GM19372 (cell line): ENCODE measurements at regions not wholly inside any gene's neighbourhood (a gene's known extent, or its start where the extent isn't known, plus 50 kb on each side); places are given as distances from the start of the nearest gene placed in this dataset.

ENCODE experiments used
- ATAC-seq: cut with Tn5 transposase; IDR thresholded peaks from one replicate; pipeline ENCODE4 v1.9.1; 2021; ENCODE audit warnings: mild to moderate bottlenecking, low read depth, moderate library complexity; ENCODE audit not compliant: unreplicated experiment

- ATAC-seq, result no peak
These were observed 160.6 kb upstream of the COL21A1 start for GRCh38 chr6:56407883-56408410.

GRCh38 chr6:56406276-56407269 is 159.2 kb upstream of the COL21A1 start:
- peak; percentile 57 for ATAC-seq

GRCh38 chr6:56404599-56404998 is 157.2 kb upstream of the COL21A1 start:
- no peak for ATAC-seq

- no peak for ATAC-seq
These were observed 156.4 kb upstream of the COL21A1 start for GRCh38 chr6:56403745-56404144.

GRCh38 chr6:56401477-56402070 is 154.2 kb upstream of the COL21A1 start:
- ATAC-seq, result no peak

GRCh38 chr6:56400273-56400672 is 152.9 kb upstream of the COL21A1 start:
- ATAC-seq, result no peak

DNA sequence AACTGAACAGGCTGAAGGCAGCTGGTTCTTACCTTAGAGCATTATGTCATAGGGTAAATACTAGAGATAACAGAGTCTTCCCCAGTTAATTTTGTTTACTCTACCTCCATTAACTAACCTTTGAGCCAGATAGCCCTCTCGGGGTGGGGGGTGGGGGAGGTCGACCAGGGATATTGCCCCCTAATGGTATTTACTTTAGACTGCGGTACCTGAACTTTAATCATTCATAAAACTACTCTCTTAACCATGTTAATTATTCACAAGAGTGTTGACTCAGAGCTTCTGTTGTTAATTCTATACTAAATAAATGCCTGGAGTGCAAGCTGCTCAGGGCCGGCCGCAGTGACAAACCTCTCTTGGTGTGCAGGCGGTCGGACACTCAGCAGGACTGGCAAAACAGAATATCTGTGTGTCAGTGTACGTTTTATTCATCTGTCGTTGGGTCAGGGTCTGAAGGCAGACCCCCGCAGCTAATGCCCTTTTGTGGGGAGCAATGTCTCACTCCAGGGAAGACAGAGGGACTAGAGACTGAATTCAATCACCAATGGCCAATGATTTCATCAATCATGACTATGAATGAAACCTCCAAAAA is 152.4 kb upstream of the COL21A1 start:
- ATAC-seq, result no peak

- no peak for ATAC-seq
These were observed 151.9 kb upstream of the COL21A1 start for GRCh38 chr6:56399250-56399671.

DNA sequence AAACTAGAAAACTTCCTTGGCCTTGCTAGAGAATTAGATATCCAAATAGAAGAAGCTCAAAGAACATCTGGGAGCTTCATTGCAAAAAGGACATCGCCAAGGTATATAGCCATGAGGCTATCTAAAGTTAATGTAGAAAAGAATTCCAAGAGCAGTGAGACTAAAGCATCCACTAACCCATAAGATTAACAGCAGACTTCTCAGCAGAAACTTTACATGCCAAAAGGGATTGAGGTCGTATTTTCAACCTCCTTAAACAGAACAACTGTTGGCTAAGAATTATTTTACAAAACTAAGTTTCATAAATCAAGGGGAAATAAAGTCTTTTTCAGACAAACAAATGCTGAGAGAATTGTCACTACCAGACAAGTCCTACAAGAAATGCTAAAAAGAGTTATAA is 149.1 kb upstream of the COL21A1 start:
- no peak for ATAC-seq

DNA sequence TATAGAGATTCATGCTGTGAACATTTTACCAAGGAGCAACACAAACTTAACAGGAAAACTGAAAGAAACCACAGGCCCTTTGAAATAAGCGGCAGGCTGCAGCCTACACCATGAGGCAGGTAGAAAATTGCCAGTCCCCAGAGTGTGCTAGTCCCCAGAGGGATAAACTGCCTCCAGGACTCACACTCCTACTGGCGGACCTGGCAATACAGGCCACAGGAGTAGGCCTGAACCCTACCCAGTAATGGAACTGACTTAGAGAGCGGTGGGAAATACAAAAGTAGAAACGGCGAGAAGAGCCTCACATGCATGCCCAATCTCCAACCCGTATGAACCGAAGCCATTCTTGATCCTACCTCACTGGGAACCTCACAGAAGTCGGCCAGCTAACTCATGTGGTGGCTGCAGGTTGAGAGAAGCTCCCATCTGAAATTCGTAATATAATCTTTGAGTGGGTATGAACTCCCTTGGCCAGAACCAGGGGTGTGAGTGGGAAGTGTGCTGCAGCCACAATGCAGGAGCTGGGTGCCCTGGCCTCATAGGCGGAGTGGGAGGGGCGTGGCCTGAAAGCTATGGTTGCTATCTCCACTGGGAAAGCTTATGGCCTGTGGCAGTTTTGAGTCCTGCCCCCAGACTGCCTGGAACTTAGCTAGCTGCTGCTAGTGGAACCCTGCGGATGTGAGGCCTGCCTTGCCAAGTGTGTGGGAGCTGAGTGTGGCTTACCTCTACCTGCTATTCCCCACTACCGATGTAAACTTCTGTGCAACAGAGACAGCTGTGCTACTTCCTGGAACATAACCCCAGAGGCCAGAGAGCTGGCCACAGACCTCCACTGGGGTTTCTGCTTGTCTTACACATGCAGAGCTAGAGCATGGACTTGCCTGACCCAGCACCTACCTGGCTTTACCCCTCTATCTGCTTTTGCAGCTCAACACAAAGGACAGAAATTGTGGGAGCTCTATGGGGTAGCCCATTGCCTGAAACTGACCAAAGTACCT is 146.5 kb upstream of the COL21A1 start:
- ATAC-seq, result peak; percentile 67

DNA sequence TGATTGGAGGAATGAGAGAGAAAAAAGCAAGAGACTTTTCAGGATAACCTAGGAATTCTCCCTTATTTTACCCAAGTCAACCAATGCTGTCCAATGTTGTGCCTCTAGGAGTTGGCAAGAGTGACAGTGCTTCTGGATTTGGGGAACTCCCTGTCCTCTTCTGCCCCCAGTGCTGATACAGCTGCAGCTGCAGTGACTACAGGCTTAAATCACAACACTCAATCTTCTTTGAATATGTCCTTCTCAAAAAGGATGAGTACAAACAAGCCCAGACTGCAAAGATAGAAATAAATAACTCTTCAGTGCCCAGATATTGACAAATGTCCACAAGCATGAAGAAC is 141.0 kb upstream of the COL21A1 start:
- no peak for ATAC-seq

DNA sequence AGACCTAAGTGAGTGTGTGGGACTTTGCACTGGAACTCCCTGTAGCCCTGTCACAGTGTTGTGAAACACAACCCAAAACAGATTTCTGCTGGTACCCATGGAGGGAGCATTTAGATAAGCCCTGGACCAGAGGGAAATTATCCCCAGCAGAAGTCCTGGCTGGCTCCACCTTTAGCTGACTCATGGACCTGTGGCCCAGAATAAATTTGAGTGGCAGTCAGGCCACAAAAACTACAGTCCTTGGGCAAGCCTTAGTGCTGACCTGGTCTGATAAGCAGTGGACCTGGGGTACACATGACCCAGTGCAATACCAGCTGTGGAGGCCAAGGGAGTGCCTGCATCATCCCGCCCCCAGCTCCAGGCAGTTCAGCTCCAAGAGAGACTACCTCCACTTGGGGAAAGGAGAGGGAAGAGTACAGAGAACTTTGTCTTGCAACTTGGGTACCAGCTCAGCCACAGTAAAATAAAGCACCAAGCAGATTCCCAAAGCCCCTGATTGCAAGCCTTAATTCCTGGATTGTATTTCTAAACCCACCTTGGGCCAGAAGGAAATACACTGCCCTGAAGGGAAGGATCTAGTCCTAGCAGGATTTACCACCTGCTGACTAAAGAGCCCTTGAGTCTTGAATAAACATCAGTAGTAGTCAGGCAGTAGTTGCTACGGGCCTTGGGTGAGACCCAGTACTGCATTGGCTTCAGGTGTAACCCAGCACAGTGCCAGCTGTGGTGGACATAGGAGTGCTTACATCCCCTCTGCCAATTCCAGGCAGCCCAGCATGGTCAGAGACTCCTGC is 140.4 kb upstream of the COL21A1 start:
- ATAC-seq, result no peak

DNA sequence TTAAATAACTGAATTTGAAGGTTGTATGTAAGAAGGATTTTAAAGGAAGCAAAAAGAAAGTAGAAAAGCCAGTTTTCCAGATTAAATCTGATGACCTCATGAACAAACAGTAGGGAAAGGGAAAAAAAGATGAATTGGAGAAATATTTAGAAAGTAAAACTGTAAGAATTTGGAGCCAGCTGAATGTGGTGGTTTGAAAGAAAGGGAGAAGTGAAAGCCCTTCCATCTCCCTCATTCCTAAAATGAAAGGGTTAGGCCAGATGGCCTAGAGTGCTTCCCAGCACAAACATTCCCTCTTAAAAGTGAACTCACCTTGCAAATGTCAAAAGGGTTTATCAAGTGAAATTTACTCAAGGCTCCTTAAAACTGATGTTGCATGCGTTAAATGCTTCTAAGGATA is 139.3 kb upstream of the COL21A1 start:
- ATAC-seq, result no peak

DNA sequence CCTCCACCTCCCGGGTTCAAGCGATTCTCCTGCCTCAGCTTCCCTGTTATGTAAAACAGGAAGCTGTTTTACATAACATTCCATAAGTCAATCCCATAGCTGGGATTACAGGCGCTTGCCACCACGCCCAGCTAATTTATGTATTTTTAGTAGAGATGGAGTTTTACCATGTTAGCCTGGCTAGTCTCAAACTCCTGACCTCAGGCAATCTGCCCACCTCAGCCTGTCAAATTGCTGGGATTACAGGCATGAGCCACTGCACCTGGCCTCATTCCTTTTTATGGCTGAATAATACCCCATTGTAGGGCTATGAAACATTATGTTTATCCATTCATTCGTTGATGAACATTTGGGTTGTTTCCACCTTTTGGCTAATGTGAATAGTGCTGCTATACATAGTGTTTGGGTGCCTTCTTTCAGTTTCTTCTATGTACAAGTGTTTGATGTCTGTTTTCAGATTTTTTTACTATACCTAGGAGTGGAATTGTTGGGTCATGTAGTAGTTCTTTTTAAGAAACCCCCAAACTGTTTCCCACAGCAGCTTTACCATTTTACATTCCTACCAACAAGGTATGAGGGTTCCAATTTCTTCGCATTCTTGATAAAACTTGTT is 138.7 kb upstream of the COL21A1 start:
- no peak for ATAC-seq

DNA sequence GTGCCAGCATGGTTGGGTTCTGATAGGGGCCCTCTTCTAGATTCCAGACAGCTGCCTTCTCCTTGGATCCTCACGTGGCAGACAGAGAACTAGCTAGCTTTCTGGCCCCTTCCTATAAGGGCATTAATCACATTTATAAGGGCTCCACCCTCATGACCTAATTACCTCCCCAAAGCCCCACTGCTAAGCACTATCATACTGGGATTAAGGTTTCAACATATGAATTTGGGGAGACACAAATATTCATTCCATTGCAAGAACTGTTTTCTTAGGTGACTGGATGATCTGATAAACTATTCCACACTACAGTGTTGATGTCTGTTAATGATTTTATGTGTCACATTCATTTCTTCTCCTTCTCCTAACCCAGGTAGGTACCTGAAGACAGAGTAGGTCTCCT is 135.8 kb upstream of the COL21A1 start:
- no peak for ATAC-seq

- ATAC-seq, result no peak
These were observed 135.1 kb upstream of the COL21A1 start for GRCh38 chr6:56382416-56382940.

DNA sequence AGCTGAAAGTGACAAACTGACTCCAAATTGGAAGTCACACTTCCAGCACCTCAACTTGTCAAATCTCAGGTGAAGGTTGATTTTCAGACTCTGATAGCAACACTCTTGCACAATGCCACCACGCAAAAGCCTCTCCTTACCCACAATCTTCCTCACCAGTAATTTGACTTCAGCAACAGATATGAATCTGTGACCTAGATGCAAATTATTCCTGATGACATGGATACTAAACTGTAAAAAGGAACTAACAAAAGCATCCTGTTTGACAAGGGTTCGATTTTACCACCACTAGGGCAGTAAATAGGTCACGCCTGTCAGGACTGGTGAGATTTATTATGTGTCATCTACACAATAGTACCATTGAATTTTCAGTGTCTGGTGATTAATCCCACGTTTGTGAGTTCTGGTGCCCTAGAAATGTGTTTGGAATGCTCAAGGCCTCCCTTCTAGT is 134.4 kb upstream of the COL21A1 start:
- no peak for ATAC-seq

DNA sequence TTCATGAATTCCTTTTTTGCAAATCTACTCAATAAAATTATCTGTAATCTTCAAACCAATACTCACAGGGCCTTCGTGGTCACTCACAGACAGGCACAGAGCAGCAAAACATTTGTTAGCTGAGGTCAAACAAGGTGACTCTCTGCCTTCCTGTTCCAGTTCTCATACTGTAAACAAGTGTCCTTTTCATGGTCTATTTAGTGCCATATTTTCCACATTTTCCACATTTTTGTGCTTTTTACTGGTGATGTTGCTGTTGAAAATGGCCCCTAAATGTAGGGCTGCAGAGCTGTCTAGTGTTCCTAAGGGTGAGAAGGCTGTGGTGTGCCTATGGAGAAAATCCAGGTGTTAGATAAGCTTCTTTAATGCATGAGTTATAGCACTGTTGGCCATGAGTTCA is 133.1 kb upstream of the COL21A1 start:
- ATAC-seq, result no peak
